ENCODE measurements at regions not wholly inside any gene's neighbourhood (a gene's known extent, or its start where the extent isn't known, plus 50 kb on each side); places are given as distances from the start of the nearest gene placed in this dataset.

DNA sequence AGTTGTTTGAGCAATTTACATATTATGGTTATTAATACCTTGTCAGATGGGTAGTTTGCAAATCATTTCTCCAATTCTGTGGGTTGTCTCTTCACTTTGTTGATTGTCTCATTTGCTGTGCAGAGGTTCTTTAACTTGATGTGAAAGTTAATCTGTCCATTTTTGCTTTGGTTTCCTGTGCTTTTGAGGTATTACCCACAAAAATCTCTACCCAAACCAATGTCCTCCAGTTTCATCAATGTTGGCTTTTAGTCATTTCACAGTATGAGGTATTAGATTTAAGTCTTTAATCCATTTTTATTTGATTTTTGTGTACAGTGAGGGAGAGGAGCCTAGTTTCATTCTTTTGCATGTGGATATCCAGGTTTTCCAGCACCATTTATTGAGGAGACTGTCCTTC, 82.4 kb downstream of the MRPS30 start:
- Histone ChIP-seq H3K4me3 (ENCODE audit: low read length in 3 of 3) (no peak overlapping the region), H3K27ac (ENCODE audit: low read depth, low read length) (no peak overlapping the region), H3K9ac (ENCODE audit: low read depth in 1 of 3, low read length in 3 of 3) (no peak overlapping the region), H3K9me3 (ENCODE audit: control insufficient read depth in 3 of 3, low read length in 3 of 3) (no peaks in the 10 kb centered on the region), H3K4me1 (ENCODE audit: control insufficient read depth in 3 of 3, insufficient read depth in 3 of 3, low read length in 3 of 3) (no peaks in the 10 kb centered on the region), H3K27me3 (ENCODE audit: control insufficient read depth in 3 of 3, insufficient read depth in 3 of 3, low read length in 3 of 3) (no peaks in the 10 kb centered on the region), H3K36me3 (ENCODE audit: control insufficient read depth in 3 of 3, insufficient read depth in 3 of 3, low read length in 3 of 3) (no peaks in the 10 kb centered on the region)

DNA sequence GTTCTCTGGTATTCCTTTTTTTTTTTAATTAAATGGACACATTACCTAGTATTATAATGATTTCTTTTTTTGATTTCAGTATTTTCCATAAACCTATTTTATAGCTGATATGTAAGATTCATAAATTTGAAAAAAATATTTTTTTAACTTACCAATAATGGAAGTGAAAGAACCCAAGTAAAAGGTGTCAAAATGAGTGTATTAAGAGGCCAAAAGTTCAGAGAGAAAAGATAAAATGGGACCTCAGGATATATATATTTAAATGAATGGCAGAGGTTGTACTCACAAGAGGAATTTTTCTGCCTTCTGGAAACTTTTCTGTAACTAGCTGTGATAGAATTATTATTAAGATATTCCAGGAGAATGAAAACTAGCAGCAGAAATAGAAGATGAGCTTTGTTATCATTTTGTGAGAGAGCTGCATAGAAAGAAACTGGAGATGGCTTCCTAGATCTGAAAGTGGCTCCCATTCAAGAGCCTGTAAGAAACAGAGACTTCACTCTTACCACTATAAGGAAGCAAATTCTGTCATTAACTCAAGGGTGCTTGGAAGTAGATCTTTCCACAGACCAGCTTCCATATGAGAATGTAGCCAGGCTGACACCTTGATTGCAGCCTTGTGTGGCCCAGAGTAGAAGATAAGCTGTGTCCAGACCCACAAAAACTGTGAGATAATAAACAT, 91.7 kb downstream of the MRPS30 start:
- Histone ChIP-seq H3K27ac (ENCODE audit: low read depth, low read length) (no peak overlapping the region), H3K9ac (ENCODE audit: low read depth in 1 of 3, low read length in 3 of 3) (no peak overlapping the region), H3K4me3 (ENCODE audit: low read length in 3 of 3) (no peak overlapping the region), H3K9me3 (ENCODE audit: control insufficient read depth in 3 of 3, low read length in 3 of 3) (no peaks in the 10 kb centered on the region), H3K27me3 (ENCODE audit: control insufficient read depth in 3 of 3, insufficient read depth in 3 of 3, low read length in 3 of 3) (no peaks in the 10 kb centered on the region), H3K36me3 (ENCODE audit: control insufficient read depth in 3 of 3, insufficient read depth in 3 of 3, low read length in 3 of 3) (no peaks in the 10 kb centered on the region), H3K4me1 (ENCODE audit: control insufficient read depth in 3 of 3, insufficient read depth in 3 of 3, low read length in 3 of 3) (no peaks in the 10 kb centered on the region)

DNA sequence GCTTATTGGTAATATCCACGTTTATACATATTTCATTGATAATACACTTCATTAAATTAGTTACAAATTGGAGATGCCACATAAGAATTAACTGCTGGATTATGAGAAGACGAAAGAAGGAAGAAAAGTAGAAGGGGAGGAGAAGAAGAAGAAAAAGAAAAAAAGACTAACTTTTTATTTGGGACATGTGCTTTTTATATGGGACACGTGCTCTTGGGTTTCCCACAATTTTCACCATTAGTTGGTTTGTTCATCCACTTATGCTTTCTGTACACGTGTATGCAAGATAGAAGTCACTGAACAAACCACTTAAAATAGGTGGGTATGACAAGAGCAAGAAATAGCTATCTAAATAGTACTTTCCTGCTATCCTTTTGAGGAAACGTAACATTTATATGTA, 98.6 kb downstream of the MRPS30 start:
- Histone ChIP-seq H3K9me3 (ENCODE audit: control insufficient read depth in 3 of 3, low read length in 3 of 3) (no peaks in the 10 kb centered on the region), H3K4me3 (ENCODE audit: low read length in 3 of 3) (no peak overlapping the region), H3K4me1 (ENCODE audit: control insufficient read depth in 3 of 3, insufficient read depth in 3 of 3, low read length in 3 of 3) (no peaks in the 10 kb centered on the region), H3K9ac (ENCODE audit: low read depth in 1 of 3, low read length in 3 of 3) (no peak overlapping the region), H3K36me3 (ENCODE audit: control insufficient read depth in 3 of 3, insufficient read depth in 3 of 3, low read length in 3 of 3) (no peaks in the 10 kb centered on the region), H3K27ac (ENCODE audit: low read depth, low read length) (no peak overlapping the region), H3K27me3 (ENCODE audit: control insufficient read depth in 3 of 3, insufficient read depth in 3 of 3, low read length in 3 of 3) (no peaks in the 10 kb centered on the region)

DNA sequence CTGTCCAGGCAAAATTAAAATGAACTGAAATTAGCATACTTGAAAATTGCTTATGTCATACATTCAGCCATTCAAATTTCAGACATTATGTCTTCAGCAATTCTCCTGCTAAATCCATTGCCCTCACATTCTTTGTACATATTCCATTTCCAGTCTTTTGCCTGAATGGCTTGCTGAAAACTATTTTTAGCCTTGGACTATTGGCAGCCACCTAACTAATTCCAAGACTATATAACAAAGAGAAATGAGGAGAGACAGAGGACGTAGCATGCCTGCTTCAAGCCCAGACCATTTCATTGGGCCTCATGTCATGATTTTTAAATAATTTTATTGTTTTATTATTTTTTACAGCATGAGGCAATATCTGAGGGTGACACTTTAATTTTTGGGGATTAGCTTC, 100.3 kb downstream of the MRPS30 start:
- Histone ChIP-seq H3K27me3 (ENCODE audit: control insufficient read depth in 3 of 3, insufficient read depth in 3 of 3, low read length in 3 of 3) (no peaks in the 10 kb centered on the region), H3K9me3 (ENCODE audit: control insufficient read depth in 3 of 3, low read length in 3 of 3) (no peaks in the 10 kb centered on the region), H3K27ac (ENCODE audit: low read depth, low read length) (no peak overlapping the region)

DNA sequence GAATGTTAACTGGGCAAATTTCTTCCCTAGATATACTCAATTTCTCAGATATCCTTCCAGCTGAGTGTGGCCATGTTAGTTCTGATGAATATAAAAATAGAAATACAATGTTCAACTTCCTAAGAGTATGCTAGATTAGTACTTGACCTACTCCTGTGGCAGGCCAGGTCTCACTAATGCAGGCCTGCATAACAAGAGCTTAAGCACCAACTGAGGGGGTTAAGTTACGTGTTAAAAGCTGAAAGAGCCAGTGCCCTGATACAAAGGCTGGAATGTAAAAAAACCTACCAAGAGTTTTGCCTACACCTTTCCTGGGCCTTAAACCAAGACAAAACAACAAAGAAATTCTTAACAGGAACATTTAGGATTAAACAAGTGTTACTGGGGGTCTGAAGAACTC, 102.8 kb downstream of the MRPS30 start:
- no peak overlapping the region for H3K27ac ChIP-seq (ENCODE audit: low read depth, low read length)
- no peaks in the 10 kb centered on the region for H3K9me3 ChIP-seq (ENCODE audit: control insufficient read depth in 3 of 3, low read length in 3 of 3)
- H3K27me3 ChIP-seq (ENCODE audit: control insufficient read depth in 3 of 3, insufficient read depth in 3 of 3, low read length in 3 of 3) = no peaks in the 10 kb centered on the region
- H3K36me3 ChIP-seq (ENCODE audit: control insufficient read depth in 3 of 3, insufficient read depth in 3 of 3, low read length in 3 of 3) = no peaks in the 10 kb centered on the region
- no peak overlapping the region for H3K9ac ChIP-seq (ENCODE audit: low read depth in 1 of 3, low read length in 3 of 3)
- no peaks in the 10 kb centered on the region for H3K4me1 ChIP-seq (ENCODE audit: control insufficient read depth in 3 of 3, insufficient read depth in 3 of 3, low read length in 3 of 3)
- no peak overlapping the region for H3K4me3 ChIP-seq (ENCODE audit: low read length in 3 of 3)

More for the DNA sequence above, 100.3 kb downstream of the MRPS30 start:
- no peaks in the 10 kb centered on the region for H3K36me3 ChIP-seq (ENCODE audit: control insufficient read depth in 3 of 3, insufficient read depth in 3 of 3, low read length in 3 of 3)
- no peak overlapping the region for H3K9ac ChIP-seq (ENCODE audit: low read depth in 1 of 3, low read length in 3 of 3)
- H3K4me3 ChIP-seq (ENCODE audit: low read length in 3 of 3) = no peak overlapping the region
- H3K4me1 ChIP-seq (ENCODE audit: control insufficient read depth in 3 of 3, insufficient read depth in 3 of 3, low read length in 3 of 3) = no peaks in the 10 kb centered on the region

DNA sequence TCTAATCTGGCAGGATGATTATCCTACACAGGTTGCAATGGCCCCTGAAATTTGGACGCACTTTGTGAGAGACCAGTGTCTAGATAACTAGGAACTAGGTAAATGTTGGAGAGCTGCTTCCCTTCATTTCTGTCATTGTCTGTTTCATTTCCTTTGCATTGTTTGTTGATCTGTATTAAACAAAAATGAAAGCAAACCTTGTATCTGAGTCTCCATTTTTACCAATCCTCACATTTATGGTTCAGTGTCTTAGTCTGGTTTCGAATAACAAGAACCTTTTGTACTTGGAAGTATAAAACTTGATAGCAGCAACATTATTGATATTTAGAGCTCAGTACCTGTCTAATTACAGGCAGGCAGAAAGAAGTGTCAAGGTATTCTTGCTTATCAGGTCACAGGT, 105.5 kb downstream of the MRPS30 start:
- no peaks in the 10 kb centered on the region for H3K4me1 ChIP-seq (ENCODE audit: control insufficient read depth in 3 of 3, insufficient read depth in 3 of 3, low read length in 3 of 3)
- H3K9me3 ChIP-seq (ENCODE audit: control insufficient read depth in 3 of 3, low read length in 3 of 3) = no peaks in the 10 kb centered on the region
- no peaks in the 10 kb centered on the region for H3K36me3 ChIP-seq (ENCODE audit: control insufficient read depth in 3 of 3, insufficient read depth in 3 of 3, low read length in 3 of 3)
- no peak overlapping the region for H3K9ac ChIP-seq (ENCODE audit: low read depth in 1 of 3, low read length in 3 of 3)
- H3K27me3 ChIP-seq (ENCODE audit: control insufficient read depth in 3 of 3, insufficient read depth in 3 of 3, low read length in 3 of 3) = no peaks in the 10 kb centered on the region
- no peak overlapping the region for H3K4me3 ChIP-seq (ENCODE audit: low read length in 3 of 3)
- no peak overlapping the region for H3K27ac ChIP-seq (ENCODE audit: low read depth, low read length)

DNA sequence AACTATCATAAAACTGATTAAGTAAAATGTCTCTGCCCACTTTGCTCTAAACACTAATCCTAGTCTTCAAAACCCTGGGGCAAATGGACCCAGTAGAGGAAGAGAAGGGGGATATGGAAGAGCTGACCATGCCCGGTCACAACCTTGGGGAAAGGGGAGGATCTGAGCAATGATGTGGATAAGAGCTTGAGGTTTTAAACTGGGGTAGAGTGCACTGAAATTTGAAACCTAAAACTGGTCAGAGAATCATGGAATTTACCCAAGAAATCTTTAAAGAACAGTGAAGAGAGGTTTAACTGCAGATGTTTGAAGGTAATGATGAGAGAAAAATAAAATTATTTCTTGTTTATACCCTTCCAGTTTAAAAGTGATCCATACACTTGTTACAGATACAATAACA, 110.8 kb downstream of the MRPS30 start:
- no peaks in the 10 kb centered on the region for H3K27me3 ChIP-seq (ENCODE audit: control insufficient read depth in 3 of 3, insufficient read depth in 3 of 3, low read length in 3 of 3)
- no peaks in the 10 kb centered on the region for H3K9me3 ChIP-seq (ENCODE audit: control insufficient read depth in 3 of 3, low read length in 3 of 3)
- no peaks in the 10 kb centered on the region for H3K4me1 ChIP-seq (ENCODE audit: control insufficient read depth in 3 of 3, insufficient read depth in 3 of 3, low read length in 3 of 3)
- H3K36me3 ChIP-seq (ENCODE audit: control insufficient read depth in 3 of 3, insufficient read depth in 3 of 3, low read length in 3 of 3) = no peaks in the 10 kb centered on the region
- H3K4me3 ChIP-seq (ENCODE audit: low read length in 3 of 3) = no peak overlapping the region
- no peak overlapping the region for H3K9ac ChIP-seq (ENCODE audit: low read depth in 1 of 3, low read length in 3 of 3)
- no peak overlapping the region for H3K27ac ChIP-seq (ENCODE audit: low read depth, low read length)

DNA sequence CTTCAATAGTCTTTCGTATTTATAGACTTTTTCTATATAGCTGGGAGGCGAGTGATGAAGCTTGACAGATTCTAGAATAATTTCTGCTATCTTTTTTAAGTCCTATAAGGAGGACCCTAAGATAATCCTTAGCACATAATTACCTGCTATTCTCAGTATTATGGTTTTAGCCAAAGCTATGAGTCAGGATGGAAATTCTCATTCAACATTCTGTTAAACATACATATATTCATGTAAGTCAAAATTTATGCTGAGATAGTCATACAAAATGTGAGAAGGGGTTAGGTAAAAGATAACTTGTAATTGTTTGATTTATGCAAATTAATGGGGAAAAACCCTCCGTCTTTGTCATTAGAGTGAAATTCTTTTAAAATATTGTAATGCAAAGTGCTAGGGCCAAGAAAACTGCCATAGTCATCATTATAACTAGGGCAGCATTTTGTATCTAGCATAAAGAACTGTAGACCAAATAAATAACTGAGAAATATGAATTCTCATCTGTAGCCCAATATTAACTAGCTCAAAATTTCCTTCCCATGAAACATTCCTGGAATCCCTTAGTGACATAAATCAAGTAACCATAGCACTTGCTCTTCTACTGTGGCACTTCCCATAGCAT, 118.5 kb downstream of the MRPS30 start:
- Histone ChIP-seq H3K27me3 (ENCODE audit: control insufficient read depth in 3 of 3, insufficient read depth in 3 of 3, low read length in 3 of 3) (no peaks in the 10 kb centered on the region), H3K36me3 (ENCODE audit: control insufficient read depth in 3 of 3, insufficient read depth in 3 of 3, low read length in 3 of 3) (no peaks in the 10 kb centered on the region), H3K9me3 (ENCODE audit: control insufficient read depth in 3 of 3, low read length in 3 of 3) (no peaks in the 10 kb centered on the region), H3K4me3 (ENCODE audit: low read length in 3 of 3) (no peak overlapping the region), H3K9ac (ENCODE audit: low read depth in 1 of 3, low read length in 3 of 3) (no peak overlapping the region), H3K4me1 (ENCODE audit: control insufficient read depth in 3 of 3, insufficient read depth in 3 of 3, low read length in 3 of 3) (no peaks in the 10 kb centered on the region), H3K27ac (ENCODE audit: low read depth, low read length) (no peak overlapping the region)

DNA sequence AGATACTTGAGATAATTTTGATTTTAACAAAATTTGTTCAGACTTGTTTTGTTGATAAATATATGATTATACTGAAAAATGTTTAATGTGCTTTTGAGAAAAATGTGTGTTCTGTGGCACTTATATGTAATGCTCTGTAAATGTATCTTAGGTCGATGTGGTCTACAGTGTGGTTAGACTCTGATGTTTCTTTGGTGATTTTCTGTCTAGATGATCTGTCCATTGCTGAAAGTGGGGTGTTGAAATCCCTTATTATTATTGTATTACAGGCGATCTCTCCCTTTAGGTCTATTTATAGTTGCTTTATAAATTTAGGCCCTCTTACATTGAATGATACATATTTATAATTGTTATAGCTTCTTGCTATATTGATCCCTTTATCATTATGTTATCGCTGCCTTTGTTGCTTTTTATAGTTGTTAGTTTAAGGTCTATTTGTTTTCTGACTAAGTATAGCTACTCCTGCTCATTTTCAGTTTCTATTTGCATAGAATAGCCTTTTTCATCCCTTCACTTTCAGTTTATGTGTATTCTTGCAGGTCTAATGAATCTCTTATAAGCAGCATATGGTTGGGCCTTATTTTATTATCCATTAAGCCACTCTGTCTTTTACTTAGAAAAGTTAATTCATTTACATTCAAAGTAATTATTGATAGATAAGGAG, 124.3 kb downstream of the MRPS30 start:
- Histone ChIP-seq H3K27me3 (ENCODE audit: control insufficient read depth in 3 of 3, insufficient read depth in 3 of 3, low read length in 3 of 3) (no peaks in the 10 kb centered on the region), H3K27ac (ENCODE audit: low read depth, low read length) (no peak overlapping the region), H3K9ac (ENCODE audit: low read depth in 1 of 3, low read length in 3 of 3) (no peak overlapping the region)

DNA sequence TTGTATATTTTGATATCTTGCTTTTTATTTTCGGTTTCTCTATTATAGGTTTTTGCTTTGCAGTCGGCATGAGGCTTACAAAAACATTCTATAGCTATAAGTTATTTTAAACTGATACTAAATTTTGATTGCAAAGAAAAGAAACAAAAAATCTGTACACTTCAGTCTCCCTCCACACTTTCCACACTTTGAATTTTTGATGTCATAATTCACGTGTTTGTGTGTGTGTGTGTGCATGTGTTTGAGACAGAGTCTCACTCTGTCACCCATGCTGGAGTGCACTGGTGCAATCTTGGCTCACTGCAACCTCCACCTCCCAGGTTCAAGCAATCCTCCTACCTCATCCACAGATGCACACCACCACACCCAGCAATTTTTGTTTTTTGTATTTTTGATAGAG, 124.9 kb downstream of the MRPS30 start:
- no peak overlapping the region for H3K27ac ChIP-seq (ENCODE audit: low read depth, low read length)
- H3K9ac ChIP-seq (ENCODE audit: low read depth in 1 of 3, low read length in 3 of 3) = no peak overlapping the region
- H3K4me3 ChIP-seq (ENCODE audit: low read length in 3 of 3) = no peak overlapping the region
- H3K36me3 ChIP-seq (ENCODE audit: control insufficient read depth in 3 of 3, insufficient read depth in 3 of 3, low read length in 3 of 3) = no peaks in the 10 kb centered on the region
- H3K4me1 ChIP-seq (ENCODE audit: control insufficient read depth in 3 of 3, insufficient read depth in 3 of 3, low read length in 3 of 3) = no peaks in the 10 kb centered on the region
- no peaks in the 10 kb centered on the region for H3K27me3 ChIP-seq (ENCODE audit: control insufficient read depth in 3 of 3, insufficient read depth in 3 of 3, low read length in 3 of 3)
- H3K9me3 ChIP-seq (ENCODE audit: control insufficient read depth in 3 of 3, low read length in 3 of 3) = no peaks in the 10 kb centered on the region

More for the DNA sequence above, 124.3 kb downstream of the MRPS30 start:
- Histone ChIP-seq H3K9me3 (ENCODE audit: control insufficient read depth in 3 of 3, low read length in 3 of 3) (no peaks in the 10 kb centered on the region), H3K4me1 (ENCODE audit: control insufficient read depth in 3 of 3, insufficient read depth in 3 of 3, low read length in 3 of 3) (no peaks in the 10 kb centered on the region), H3K36me3 (ENCODE audit: control insufficient read depth in 3 of 3, insufficient read depth in 3 of 3, low read length in 3 of 3) (no peaks in the 10 kb centered on the region), H3K4me3 (ENCODE audit: low read length in 3 of 3) (no peak overlapping the region)
